MM.1S (cell line): ENCODE measurements at regions not wholly inside any gene's neighbourhood (a gene's known extent, or its start where the extent isn't known, plus 50 kb on each side); places are given as distances from the start of the nearest gene placed in this dataset.

Source experiments
- EZH2 ChIP-seq: fragments of 300-600 bp; sonication (generic); optimal IDR thresholded peaks from 2 replicates; pipeline ENCODE3; 2017; ENCODE audit warnings: low read depth, mild to moderate bottlenecking, antibody characterized with exemption, low read length, mixed read lengths
- TF ChIP-seq, protein P1 (sequence below): fragments of 300-600 bp; sonication (generic); IDR thresholded peaks from 2 replicates; pipeline ENCODE4 v1.5.1; 2016; ENCODE audit warnings: antibody characterized with exemption, low read length, mixed read lengths

DNA sequence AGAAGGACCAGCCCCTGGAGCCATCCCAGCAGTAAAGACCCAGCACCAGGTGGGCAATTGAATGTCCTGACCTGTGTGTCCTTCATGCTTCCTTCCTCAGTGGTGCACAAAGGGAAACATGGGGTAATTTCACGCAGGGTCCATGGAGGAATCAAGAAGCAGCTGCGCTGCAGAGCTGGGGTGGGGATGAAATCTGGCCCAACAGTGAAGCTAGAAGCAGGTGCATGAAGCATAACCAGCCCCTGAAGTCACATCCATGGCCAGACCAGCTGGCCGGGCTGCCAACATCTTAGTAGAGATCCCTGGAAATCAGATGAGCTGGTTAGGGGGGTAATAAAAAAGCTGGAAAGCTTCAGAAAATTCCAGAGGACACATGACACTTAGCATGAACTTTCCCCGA is 646.7 kb upstream of the DEFB115 start:
- TF ChIP-seq EZH2 = no peak
- TF ChIP-seq, protein P1, sequence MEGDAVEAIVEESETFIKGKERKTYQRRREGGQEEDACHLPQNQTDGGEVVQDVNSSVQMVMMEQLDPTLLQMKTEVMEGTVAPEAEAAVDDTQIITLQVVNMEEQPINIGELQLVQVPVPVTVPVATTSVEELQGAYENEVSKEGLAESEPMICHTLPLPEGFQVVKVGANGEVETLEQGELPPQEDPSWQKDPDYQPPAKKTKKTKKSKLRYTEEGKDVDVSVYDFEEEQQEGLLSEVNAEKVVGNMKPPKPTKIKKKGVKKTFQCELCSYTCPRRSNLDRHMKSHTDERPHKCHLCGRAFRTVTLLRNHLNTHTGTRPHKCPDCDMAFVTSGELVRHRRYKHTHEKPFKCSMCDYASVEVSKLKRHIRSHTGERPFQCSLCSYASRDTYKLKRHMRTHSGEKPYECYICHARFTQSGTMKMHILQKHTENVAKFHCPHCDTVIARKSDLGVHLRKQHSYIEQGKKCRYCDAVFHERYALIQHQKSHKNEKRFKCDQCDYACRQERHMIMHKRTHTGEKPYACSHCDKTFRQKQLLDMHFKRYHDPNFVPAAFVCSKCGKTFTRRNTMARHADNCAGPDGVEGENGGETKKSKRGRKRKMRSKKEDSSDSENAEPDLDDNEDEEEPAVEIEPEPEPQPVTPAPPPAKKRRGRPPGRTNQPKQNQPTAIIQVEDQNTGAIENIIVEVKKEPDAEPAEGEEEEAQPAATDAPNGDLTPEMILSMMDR = no peak
